Sciatic nerve (tissue), 2 donors: ENCODE measurements at regions not wholly inside any gene's neighbourhood (a gene's known extent, or its start where the extent isn't known, plus 50 kb on each side); places are given as distances from the start of the nearest gene placed in this dataset.

ENCODE experiments used
- ATAC-seq: fragments of 200-7000 bp; cut with Tn5 transposase; one replicate; pipeline ENCODE4 v1.9.1; 2020; ENCODE audit warnings: mild to moderate bottlenecking, moderate library complexity
- DNase-seq: peaks from one replicate; pipeline ENCODE4 v3.0.0-alpha.2; 2020; ENCODE audit warnings: low spot score
- intact Hi-C: fragments of 100-400 bp; cut with DNase I; formaldehyde crosslinking; loops from one replicate; pipeline ENCODE4 v1.14.2; 2022
- donor health status: DM: no; HTN: no; CAD: no.
- donor health status: DM: no; HTN: no; CAD: no.

- DNase-seq, result no peak
- intact Hi-C loops, result no loop called here
- no peak for ATAC-seq
These were observed 262.0 kb upstream of the ZNF717 start for GRCh38 chr3:76047368-76047767.

- no peak for ATAC-seq
- no peak for DNase-seq
- intact Hi-C loops, result no loop called here
These were observed 264.4 kb upstream of the ZNF717 start for GRCh38 chr3:76049776-76050175.

DNA sequence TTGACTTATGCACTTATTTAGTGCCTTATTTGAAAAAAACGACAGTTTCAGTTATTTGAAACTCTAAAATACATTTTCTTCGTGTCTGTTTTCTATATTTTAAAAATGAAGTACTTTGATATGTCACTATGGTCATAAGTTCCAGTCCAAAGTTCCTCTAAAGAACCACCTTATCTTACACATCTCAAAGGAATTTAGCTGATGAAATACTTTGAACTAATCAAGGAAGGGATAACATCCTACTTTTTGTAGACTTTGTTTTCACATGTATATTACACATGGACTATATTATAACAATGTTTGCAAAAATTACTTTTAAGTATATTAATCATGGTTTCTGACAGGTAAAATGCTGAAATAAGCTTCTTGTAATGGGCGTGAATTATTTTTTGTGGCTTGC is 265.8 kb upstream of the ZNF717 start:
- ATAC-seq (no peak), DNase-seq (no peak)
- intact Hi-C loops, result no loop called here

DNA sequence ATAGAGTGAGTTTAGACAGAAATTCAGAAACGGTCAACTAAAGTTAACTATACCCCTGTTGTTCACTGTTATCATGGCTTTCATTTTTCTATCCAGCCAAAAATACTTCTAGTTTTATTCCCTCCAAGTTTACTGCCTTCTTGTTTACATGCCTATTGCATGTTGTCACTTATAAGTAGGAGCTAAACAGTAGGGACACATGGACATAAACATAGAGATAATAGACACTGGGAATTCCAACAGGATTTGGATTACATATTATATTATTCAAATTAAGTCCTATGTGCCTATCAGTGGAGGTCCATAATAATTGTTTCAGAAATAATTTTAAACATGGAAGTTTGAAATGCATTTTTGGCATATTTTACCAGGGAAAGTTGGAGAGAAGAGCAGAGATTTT is 269.1 kb upstream of the ZNF717 start:
- ATAC-seq (no peak), DNase-seq (no peak)
- intact Hi-C loops, result no loop called here

DNA sequence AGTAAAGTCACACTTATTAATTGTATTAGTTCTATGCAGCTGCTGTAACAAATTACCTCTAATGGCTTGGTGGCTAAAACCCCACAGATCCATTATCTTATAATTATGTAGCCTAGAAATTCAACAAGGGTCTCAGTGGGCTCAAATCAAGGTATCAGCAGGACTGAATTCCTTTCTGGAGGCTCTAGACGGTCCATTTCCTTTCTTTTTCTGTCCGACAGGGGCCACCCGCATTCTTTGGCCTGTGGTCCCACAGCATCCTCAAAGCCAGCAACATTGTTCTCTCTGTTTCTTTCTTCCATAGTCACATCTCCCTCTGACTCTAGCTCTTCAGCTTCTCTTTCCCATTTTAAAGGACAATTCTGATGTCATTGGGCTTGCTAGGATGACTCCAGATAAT is 276.3 kb upstream of the ZNF717 start:
- ATAC-seq (no peak), DNase-seq (no peak)
- intact Hi-C loops, result no loop called here

DNA sequence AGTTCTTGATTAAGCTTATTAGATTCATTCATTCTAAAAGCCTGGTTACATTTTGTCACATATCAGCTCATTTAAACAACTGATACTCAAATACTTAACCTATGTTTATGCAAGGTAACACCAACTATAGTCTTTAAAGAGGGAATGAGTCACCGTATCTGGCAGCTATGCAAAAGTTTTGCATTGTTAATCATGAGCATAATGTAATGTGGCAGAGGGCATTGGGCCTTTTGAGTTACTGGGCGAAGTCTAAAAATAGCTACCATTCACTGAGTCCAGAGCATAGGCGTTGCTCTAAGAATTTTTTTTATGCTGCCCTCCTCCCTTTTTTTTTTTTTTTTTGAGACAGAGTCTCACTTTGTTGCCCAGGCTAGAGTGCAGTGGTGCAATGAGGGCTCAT is 277.7 kb upstream of the ZNF717 start:
- ATAC-seq (no peak), DNase-seq (no peak)
- intact Hi-C loops, result no loop called here

DNA sequence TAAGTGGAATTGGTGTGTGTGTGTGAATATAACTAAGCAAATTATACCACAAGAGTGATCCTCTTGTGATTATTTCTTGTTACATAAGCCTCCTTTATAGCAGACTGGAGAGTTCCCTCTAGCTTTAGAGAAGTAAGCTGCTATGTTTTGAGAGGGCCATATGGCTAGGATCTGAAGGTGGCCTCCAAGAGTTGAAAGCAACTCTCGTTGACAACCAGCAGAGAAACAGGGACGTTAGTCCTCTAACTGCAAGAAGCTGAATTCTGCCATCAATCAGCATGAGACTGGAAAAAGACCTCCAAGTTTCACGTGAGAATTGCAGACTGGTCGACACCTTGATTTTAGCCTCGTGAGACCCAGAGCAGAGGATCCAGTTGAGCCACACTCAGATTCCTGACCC is 278.5 kb upstream of the ZNF717 start:
- intact Hi-C loops, result no loop called here
- ATAC-seq, result no peak
- no peak for DNase-seq

GRCh38 chr3:76065964-76066363 is 280.6 kb upstream of the ZNF717 start:
- ATAC-seq (no peak), DNase-seq (no peak)
- intact Hi-C loops, result no loop called here

DNA sequence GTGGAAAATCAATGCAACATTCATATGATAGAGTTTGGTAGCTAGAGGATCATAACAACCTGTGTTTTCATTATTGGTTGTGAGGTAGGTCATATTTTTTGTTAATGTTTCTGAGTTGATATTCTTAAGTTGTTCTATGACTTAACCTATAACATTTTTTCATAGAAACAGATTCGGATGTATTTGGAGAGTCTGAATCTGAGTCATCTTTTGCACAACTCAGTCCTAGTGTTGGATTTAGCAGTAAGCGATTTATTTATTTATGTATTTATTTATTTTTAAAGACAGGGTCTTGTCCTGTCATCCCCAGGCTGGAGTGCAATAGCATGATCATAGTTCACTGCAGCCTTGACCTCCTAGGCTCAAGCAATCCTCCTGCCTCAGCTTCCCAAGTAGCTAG is 292.8 kb upstream of the ZNF717 start:
- DNase-seq, result no peak
- intact Hi-C loops, result no loop called here
- no peak for ATAC-seq

- intact Hi-C loops, result no loop called here
- no peak for ATAC-seq
- DNase-seq, result no peak
These were observed 298.6 kb upstream of the ZNF717 start for GRCh38 chr3:76083992-76084391.

DNA sequence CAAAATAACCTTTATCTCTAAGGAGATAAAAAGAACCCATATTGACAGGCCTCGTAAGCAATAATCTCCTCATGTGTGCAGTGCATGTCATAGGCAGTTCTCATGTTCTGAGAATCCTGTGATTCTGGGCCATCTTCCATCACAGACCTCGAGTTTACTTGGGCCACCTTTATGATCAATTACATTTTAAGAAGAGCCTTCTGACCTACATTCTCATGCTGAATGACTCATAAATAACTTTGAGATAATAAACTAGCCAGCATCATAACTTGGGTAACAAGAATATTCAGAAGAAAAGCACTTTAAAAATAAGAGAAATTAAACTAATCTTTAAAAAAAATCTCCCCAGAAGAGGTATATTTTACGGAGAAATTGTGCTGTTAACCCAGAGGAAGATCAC is 310.7 kb upstream of the ZNF717 start:
- intact Hi-C loops, result no loop called here
- ATAC-seq (no peak), DNase-seq (no peak)

DNA sequence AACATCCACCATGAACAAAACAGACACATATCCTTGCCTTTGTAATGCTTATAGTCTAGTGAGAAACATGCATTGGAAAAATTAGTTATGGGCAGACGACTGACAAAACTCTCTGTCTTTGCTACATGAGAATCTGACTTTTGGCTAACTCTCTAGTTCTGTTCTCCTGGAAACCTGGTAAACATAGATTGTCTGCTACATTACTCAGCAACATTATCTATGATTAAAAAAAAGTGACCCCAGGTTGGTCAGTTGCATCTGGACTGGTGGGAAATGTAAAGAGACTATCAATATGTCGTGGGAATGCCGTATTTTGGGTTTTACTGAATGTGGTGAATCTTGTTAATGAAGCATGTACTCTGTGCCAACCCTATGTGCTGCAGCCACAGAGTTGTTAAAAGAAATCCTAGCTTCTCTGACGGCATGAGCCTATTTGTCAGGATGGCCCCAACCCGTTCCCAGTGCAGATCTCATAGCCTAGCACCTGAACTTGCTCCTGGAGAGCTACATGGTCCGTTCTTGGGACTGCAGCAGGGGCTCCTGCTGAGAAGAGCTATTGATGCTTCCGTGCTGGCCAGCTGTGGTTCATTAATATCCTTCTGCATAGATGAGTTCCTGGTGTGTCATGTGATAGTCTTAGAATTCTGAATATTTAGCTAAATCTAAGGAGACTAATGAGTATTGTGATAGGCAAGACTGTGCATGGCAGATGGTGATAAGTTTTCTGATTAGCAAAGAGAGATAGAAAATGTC is 311.7 kb upstream of the ZNF717 start:
- ATAC-seq, result no peak
- no peak for DNase-seq
- intact Hi-C loops, result no loop called here

DNA sequence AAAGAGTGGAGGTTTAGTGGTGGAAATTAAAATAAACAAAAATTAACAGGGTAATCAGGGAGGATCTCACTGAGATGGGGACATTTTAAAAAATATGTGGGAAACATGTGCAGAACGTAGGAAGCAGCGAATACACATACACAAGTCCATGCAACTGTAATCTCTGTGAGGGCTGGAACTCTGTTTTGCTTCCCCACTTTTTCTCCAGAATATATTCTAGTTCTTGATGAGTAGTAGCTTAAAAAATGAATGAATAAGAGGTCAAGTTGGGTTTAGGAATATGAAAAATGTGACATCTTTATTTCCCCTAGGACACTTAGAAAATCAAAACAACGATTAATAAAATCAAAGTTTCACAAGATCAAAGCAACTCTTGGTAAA is 312.2 kb upstream of the ZNF717 start:
- ATAC-seq (no peak), DNase-seq (no peak)

GRCh38 chr3:76099956-76100355 is 314.6 kb upstream of the ZNF717 start:
- ATAC-seq, result no peak
- no peak for DNase-seq
- intact Hi-C loops, result no loop called here

More for the DNA sequence above, 312.2 kb upstream of the ZNF717 start:
- intact Hi-C loops, result no loop called here

DNA sequence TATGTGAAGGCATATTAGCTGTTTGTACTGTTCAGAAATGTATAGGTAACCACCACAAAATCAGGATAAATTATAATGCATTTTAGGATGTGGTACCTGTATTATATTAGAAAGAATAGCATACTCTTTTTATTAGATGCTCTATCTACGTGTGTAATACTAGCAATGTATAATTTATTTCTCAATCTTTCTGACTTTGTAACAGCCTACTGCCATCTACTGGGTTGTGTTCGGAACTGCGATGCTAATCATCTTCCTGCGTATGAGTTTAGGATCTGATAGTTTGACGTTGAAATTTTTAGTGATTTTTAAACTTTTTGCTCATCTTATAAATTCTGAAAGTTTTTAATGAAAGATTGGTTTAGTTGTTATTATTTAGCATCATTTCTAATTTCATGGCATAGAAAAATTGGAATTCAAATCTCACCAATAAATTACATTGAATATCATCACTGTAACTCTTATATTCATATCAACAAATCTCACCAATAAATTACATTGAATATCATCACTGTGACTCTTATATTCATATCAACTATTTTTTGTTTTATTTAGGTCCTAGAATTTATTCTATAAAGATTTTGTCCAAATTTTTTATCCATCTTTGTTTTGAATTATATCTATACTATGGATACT is 322.7 kb upstream of the ZNF717 start:
- DNase-seq, result no peak
- no peak for ATAC-seq
- intact Hi-C loops, result no loop called here

GRCh38 chr3:76111808-76112207 is 326.5 kb upstream of the ZNF717 start:
- ATAC-seq, result no peak
- DNase-seq, result no peak
- intact Hi-C loops, result no loop called here

- intact Hi-C loops, result no loop called here
These were observed 336.7 kb upstream of the ZNF717 start for GRCh38 chr3:76122007-76122406.

DNA sequence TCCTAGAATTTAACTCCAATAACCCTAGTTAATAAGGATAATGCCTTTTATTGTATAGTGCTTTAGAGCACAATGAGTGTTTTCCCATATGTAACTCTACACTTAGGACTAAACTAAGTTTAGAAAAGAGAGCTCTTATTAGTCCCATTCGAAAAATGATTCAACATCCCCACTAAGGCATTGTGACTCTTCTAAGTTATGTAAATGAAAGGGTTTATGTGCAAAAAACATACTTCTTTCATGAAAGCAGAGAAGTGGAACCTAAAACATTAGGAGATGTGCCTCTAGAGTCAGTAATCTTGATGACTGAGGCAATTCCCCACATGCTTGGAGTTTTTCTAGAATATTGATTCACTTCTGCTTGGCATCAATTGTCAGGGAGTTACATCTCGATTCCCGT is 344.1 kb upstream of the ZNF717 start:
- intact Hi-C loops, result no loop called here

More at GRCh38 chr3:76122007-76122406, 336.7 kb upstream of the ZNF717 start:
- ATAC-seq (no peak), DNase-seq (no peak)

DNA sequence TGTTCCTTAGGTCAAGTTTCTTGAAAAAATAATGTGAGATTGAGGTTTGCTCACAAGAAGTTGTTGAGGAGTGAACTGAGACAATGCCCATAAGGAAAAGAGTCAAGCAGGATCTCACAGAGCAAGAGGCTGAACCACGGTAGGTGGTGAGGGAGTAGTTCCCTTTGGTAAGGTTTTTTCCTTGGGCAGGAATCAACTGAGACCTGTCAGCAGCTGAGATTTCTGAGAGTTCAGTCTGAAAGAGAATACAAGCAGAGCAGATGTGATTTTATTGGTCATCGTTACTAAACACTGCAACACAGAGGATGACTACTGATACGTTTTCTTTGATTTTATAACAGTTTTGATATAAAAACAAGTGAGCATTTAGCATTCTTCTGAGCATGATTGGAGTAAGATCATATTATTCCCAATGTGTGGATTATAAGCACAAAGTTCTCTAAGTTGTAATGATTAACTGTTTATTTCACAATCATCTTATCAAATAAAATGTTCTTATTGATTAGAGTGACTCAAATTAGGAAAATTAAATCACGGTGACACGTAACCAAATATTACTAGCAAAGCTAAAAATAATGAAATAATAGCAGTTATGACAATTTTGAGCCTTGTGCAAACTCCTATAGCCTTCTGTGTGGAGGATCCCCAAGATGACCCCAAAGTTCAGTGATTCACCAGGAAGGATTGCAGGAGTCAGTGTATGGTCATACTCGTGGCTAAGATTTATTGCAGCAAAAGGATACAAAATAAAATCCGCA is 346.2 kb upstream of the ZNF717 start:
- DNase-seq (no peak), ATAC-seq (no peak)
- intact Hi-C loops, result no loop called here

More for the DNA sequence above, 344.1 kb upstream of the ZNF717 start:
- DNase-seq, result no peak
- no peak for ATAC-seq

GRCh38 chr3:76132154-76132470 is 346.8 kb upstream of the ZNF717 start:
- intact Hi-C loops, result no loop called here
- no peak for ATAC-seq
- DNase-seq, result no peak
